Lower lobe of right lung (tissue), 2 donors: ENCODE measurements at regions not wholly inside any gene's neighbourhood (a gene's known extent, or its start where the extent isn't known, plus 50 kb on each side); places are given as distances from the start of the nearest gene placed in this dataset.

Experiments used
- ATAC-seq, 2 donors: fragments of 200-7000 bp; cut with Tn5 transposase; one replicate each; pipeline ENCODE4 v1.9.1; 2020 to 2022; ENCODE audit warnings: mild to moderate bottlenecking in 2 of 2, moderate library complexity in 2 of 2
- DNase-seq: peaks from one replicate; pipeline ENCODE4 v3.0.0-alpha.2; 2020
- H3K27ac ChIP-seq: fragments of 200-600 bp; one replicate; pipeline ENCODE4 v1.8.0; 2022
- H3K27me3 ChIP-seq: fragments of 200-600 bp; one replicate; pipeline ENCODE4 v1.8.0; 2022; ENCODE audit warnings: low read depth
- H3K36me3 ChIP-seq: fragments of 200-600 bp; one replicate; pipeline ENCODE4 v1.8.0; 2022; ENCODE audit warnings: mild to moderate bottlenecking
- H3K4me1 ChIP-seq: fragments of 200-600 bp; one replicate; pipeline ENCODE4 v1.8.0; 2022
- H3K4me3 ChIP-seq: fragments of 200-600 bp; one replicate; pipeline ENCODE4 v1.8.0; 2022; ENCODE audit warnings: mild to moderate bottlenecking
- H3K9me3 ChIP-seq: fragments of 200-600 bp; one replicate; pipeline ENCODE4 v1.8.0; 2022
- CTCF ChIP-seq: fragments of 200-600 bp; IDR thresholded peaks from one replicate; pipeline ENCODE4 v1.8.0; 2022; ENCODE audit warnings: antibody characterized with exemption, mild to moderate bottlenecking
- intact Hi-C: fragments of 100-400 bp; cut with DNase I; formaldehyde crosslinking; loops from one replicate; pipeline ENCODE4 v1.11.0; 2022
- donor health status: DM: no; HTN: yes; CAD: no; lungs with severe emphysema.

- no peak for DNase-seq
- TF ChIP-seq CTCF: no peak
- Histone ChIP-seq H3K27ac (no peak overlapping the region), H3K4me1 (no peaks in the 10 kb centered on the region), H3K9me3 (no peaks in the 10 kb centered on the region), H3K4me3 (no peak overlapping the region), H3K27me3 (no peaks in the 10 kb centered on the region), H3K36me3 (no peaks in the 10 kb centered on the region)
- ATAC-seq: no peak
- intact Hi-C loops: no loop called here
Measured at GRCh38 chr15:59866642-59867041, 137.5 kb upstream of the FOXB1 start.

DNA sequence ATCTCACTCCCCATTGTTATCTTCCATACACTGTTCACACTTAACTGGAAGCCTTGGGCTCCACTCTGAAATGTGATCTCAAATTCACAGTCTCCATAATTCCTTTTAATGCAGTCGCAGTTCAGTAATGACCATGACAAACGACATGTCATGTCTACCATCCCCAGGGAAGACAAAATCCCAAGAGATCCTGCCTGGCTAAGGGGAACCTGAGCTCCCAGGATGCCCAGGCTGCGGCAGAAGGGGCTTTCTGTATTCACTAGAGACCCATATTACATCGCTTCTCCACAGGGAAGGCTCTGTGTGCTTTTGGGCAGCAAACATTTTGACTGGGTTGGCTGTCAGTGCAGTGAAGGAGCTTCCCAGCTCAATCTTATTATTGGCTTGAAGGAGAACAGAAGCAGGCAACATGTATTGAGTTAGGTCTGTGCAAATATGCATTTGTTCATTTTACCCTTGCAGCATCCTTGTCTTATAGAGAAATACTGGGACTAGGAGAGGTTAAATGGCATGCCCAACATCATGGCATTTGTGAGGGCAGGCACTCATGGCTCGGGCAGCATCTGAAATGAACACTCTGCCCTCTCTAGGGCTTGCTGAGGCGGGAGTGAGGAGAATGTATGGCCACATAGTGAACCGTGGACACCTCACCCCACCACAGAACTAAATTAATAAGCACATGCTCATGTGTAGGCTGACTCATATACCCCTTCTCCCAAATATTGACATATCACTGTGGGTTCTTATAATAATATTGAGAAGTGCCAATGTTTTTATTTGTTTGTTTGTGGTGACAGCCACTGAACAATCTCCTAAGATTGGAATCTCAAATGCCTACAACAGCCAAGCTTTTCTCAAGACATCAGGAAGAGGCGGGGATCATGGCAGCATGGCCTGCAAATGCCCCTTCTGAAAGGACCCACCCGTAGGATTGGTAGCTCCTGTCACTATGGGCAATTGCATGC is 141.6 kb upstream of the FOXB1 start:
- ATAC-seq: no peak
- no peak for TF ChIP-seq CTCF
- Histone ChIP-seq H3K27me3 (peaks cover 7% of the 10 kb centered on the region), H3K9me3 (no peaks in the 10 kb centered on the region), H3K4me3 (no peak overlapping the region), H3K27ac (no peak overlapping the region), H3K4me1 (no peaks in the 10 kb centered on the region), H3K36me3 (no peaks in the 10 kb centered on the region)
- intact Hi-C loops: no loop called here
- no peak for DNase-seq

- no peak overlapping the region for H3K27ac ChIP-seq
- intact Hi-C loops: no loop called here
- H3K9me3 ChIP-seq: no peaks in the 10 kb centered on the region
- TF ChIP-seq CTCF: no peak
- H3K36me3 ChIP-seq: no peaks in the 10 kb centered on the region
- H3K4me1 ChIP-seq: no peaks in the 10 kb centered on the region
- DNase-seq (no peak), ATAC-seq (no peak)
- no peaks in the 10 kb centered on the region for H3K27me3 ChIP-seq
- no peak overlapping the region for H3K4me3 ChIP-seq
Measured at GRCh38 chr15:59847968-59848367, 156.1 kb upstream of the FOXB1 start.

DNA sequence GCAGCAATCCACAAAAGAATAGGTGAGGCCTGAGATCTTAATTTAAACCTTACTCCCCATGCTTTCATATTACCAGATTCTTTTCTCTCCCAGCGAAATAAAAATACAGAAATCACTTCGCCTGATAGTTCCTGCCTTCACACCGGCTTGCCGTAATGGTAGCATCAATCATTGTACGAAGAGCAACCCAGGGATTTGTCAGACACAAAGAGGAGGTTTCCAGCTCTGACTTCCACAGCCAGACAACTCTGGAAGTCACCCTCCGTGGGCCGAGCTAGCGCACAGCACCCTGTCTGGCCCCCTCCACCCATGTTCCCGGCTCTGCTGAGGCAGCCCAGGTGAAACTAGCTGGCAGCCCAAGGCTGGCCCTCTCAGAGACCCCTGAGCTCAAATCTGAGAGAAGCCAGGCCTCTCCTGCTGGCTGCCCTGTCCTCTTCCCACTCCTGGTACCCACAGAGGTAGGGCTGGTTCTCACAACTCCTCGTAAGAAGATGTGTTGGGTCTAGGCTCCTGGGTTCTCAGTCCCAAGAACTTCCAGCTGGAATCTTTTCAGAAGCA is 156.9 kb upstream of the BNIP2 start:
- no peak for DNase-seq
- no peaks in the 10 kb centered on the region for H3K27me3 ChIP-seq
- no peak for ATAC-seq
- no peaks in the 10 kb centered on the region for H3K9me3 ChIP-seq
- H3K4me1 ChIP-seq: no peaks in the 10 kb centered on the region
- H3K36me3 ChIP-seq: no peaks in the 10 kb centered on the region
- intact Hi-C loops: no loop called here
- no peak overlapping the region for H3K4me3 ChIP-seq
- TF ChIP-seq CTCF: no peak
- H3K27ac ChIP-seq: no peak overlapping the region

DNA sequence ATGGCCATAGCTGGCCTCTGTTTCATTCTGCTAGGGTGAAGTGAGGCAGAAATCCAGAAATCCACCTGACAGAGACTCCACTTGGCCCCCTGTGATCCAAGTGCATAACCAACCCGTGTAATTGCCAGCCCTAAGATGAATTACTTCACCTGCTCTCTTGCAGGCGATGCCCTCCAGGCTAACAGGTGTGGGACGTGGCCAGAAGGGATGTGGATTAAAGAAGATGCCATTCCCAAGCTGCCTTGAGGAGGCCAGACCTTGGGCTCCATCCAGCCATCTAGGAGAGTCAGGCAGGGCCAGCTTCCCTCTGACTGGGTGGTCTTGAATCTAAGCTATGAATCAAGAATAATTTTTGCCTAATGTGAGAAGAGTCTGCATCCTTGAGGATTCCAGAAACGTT is 154.5 kb upstream of the BNIP2 start:
- ATAC-seq (no peak), DNase-seq (no peak)
- H3K4me1 ChIP-seq: no peaks in the 10 kb centered on the region
- intact Hi-C loops: no loop called here
- no peak overlapping the region for H3K4me3 ChIP-seq
- no peak overlapping the region for H3K27ac ChIP-seq
- H3K36me3 ChIP-seq: no peaks in the 10 kb centered on the region
- H3K27me3 ChIP-seq: no peaks in the 10 kb centered on the region
- no peaks in the 10 kb centered on the region for H3K9me3 ChIP-seq
- no peak for TF ChIP-seq CTCF
